ENCODE measurements at regions not wholly inside any gene's neighbourhood (a gene's known extent, or its start where the extent isn't known, plus 50 kb on each side); places are given as distances from the start of the nearest gene placed in this dataset.

- ATAC-seq: no peak
These were observed 82.3 kb downstream of the MSX2 start for GRCh38 chr5:174806729-174807128.

GRCh38 chr5:174801798-174802197, 77.4 kb downstream of the MSX2 start:
- POLR2A ChIA-PET (ENCODE audit: unreplicated experiment): no interaction called here
- TF ChIP-seq EZH2 (IDR thresholded peaks at IDR 0.05; ENCODE audit: low read length, unreplicated experiment) (no peak), CTCF (conservative IDR thresholded peaks at IDR 0.05; ENCODE audit: low read depth, low read length) (no peak), EZH2phosphoT487 (IDR thresholded peaks at IDR 0.05; ENCODE audit: borderline replicate concordance, low read length) (no peak)
- ATAC-seq: no peak

More at GRCh38 chr5:174806729-174807128, 82.3 kb downstream of the MSX2 start:
- no TSS peak for BruUV-seq (replicated peaks)
- Histone ChIP-seq H2AFZ (ENCODE audit: low read length) (no peak overlapping the region), H3K9me2 (replicated peaks; ENCODE audit: low read length) (no peaks in the 10 kb centered on the region), H3K27ac (ENCODE audit: low read length) (no peak overlapping the region), H3K9ac (ENCODE audit: low read length) (no peak overlapping the region), H3K9me3 (ENCODE audit: low read length) (no peaks in the 10 kb centered on the region), H4K20me1 (ENCODE audit: low read length) (no peaks in the 10 kb centered on the region), H3K4me1 (ENCODE audit: insufficient read depth, low read length) (no peaks in the 10 kb centered on the region), H3K4me3 (ENCODE audit: low read length) (no peak overlapping the region), H3K27me3 (ENCODE audit: low read length) (0 out of 2 replicates have a peak, but pooled peaks cover 4% of the 10 kb centered on the region), H3K36me3 (ENCODE audit: low read depth, low read length) (no peaks in the 10 kb centered on the region), H3K79me2 (ENCODE audit: low read length) (no peaks in the 10 kb centered on the region), H3K4me2 (ENCODE audit: low read length) (no peak overlapping the region), H3F3A (ENCODE audit: low read length, unreplicated experiment) (no peaks in the 10 kb centered on the region)
- TF ChIP-seq EZH2 (IDR thresholded peaks at IDR 0.05; ENCODE audit: low read length, unreplicated experiment) (no peak), EZH2phosphoT487 (IDR thresholded peaks at IDR 0.05; ENCODE audit: borderline replicate concordance, low read length) (no peak), CTCF (conservative IDR thresholded peaks at IDR 0.05; ENCODE audit: low read depth, low read length) (no peak)
- ChIA-PET CTCF (no interaction called here), POLR2A (ENCODE audit: unreplicated experiment) (no interaction called here)
- intact Hi-C loops (cut with micrococcal nuclease): no loop called here
- no peak for DNase-seq

GRCh38 chr5:174800435-174800834, 76.1 kb downstream of the MSX2 start:
- TF ChIP-seq EZH2phosphoT487 (IDR thresholded peaks at IDR 0.05; ENCODE audit: borderline replicate concordance, low read length): no peak
- no peak for TF ChIP-seq EZH2 (IDR thresholded peaks at IDR 0.05; ENCODE audit: low read length, unreplicated experiment)
- no peak for TF ChIP-seq CTCF (conservative IDR thresholded peaks at IDR 0.05; ENCODE audit: low read depth, low read length)
- ChIA-PET CTCF (no interaction called here), POLR2A (ENCODE audit: unreplicated experiment) (no interaction called here)
- Histone ChIP-seq H3K27ac (ENCODE audit: low read length) (no peak overlapping the region), H3F3A (ENCODE audit: low read length, unreplicated experiment) (no peaks in the 10 kb centered on the region), H3K4me2 (ENCODE audit: low read length) (no peak overlapping the region), H3K9me3 (ENCODE audit: low read length) (no peaks in the 10 kb centered on the region), H2AFZ (ENCODE audit: low read length) (no peak overlapping the region), H3K36me3 (ENCODE audit: low read depth, low read length) (no peaks in the 10 kb centered on the region), H3K4me3 (ENCODE audit: low read length) (no peak overlapping the region), H4K20me1 (ENCODE audit: low read length) (no peaks in the 10 kb centered on the region), H3K4me1 (ENCODE audit: insufficient read depth, low read length) (no peaks in the 10 kb centered on the region), H3K9me2 (replicated peaks; ENCODE audit: low read length) (no peaks in the 10 kb centered on the region), H3K79me2 (ENCODE audit: low read length) (no peaks in the 10 kb centered on the region), H3K9ac (ENCODE audit: low read length) (no peak overlapping the region), H3K27me3 (ENCODE audit: low read length) (no peaks in the 10 kb centered on the region)
- BruUV-seq (replicated peaks): no TSS peak
- no peak for ATAC-seq
- intact Hi-C loops (cut with micrococcal nuclease): no loop called here
- no peak for DNase-seq

More at GRCh38 chr5:174801798-174802197, 77.4 kb downstream of the MSX2 start:
- no peak overlapping the region for H3K4me3 ChIP-seq (ENCODE audit: low read length)
- H3K36me3 ChIP-seq (ENCODE audit: low read depth, low read length): no peaks in the 10 kb centered on the region
- no peaks in the 10 kb centered on the region for H3K4me1 ChIP-seq (ENCODE audit: insufficient read depth, low read length)
- no TSS peak for BruUV-seq (replicated peaks)
- intact Hi-C loops (cut with micrococcal nuclease): no loop called here
- no peaks in the 10 kb centered on the region for H3K27me3 ChIP-seq (ENCODE audit: low read length)
- H3F3A ChIP-seq (ENCODE audit: low read length, unreplicated experiment): no peaks in the 10 kb centered on the region
- H3K27ac ChIP-seq (ENCODE audit: low read length): no peak overlapping the region
- no peak for DNase-seq
- H2AFZ ChIP-seq (ENCODE audit: low read length): no peak overlapping the region
- no peaks in the 10 kb centered on the region for H4K20me1 ChIP-seq (ENCODE audit: low read length)
- no peaks in the 10 kb centered on the region for H3K9me3 ChIP-seq (ENCODE audit: low read length)
- no peak overlapping the region for H3K4me2 ChIP-seq (ENCODE audit: low read length)
- no peak overlapping the region for H3K9ac ChIP-seq (ENCODE audit: low read length)
- H3K79me2 ChIP-seq (ENCODE audit: low read length): no peaks in the 10 kb centered on the region
- CTCF ChIA-PET: no interaction called here
- H3K9me2 ChIP-seq (replicated peaks; ENCODE audit: low read length): no peaks in the 10 kb centered on the region
